ENCODE measurements at regions not wholly inside any gene's neighbourhood (a gene's known extent, or its start where the extent isn't known, plus 50 kb on each side); places are given as distances from the start of the nearest gene placed in this dataset.

DNA sequence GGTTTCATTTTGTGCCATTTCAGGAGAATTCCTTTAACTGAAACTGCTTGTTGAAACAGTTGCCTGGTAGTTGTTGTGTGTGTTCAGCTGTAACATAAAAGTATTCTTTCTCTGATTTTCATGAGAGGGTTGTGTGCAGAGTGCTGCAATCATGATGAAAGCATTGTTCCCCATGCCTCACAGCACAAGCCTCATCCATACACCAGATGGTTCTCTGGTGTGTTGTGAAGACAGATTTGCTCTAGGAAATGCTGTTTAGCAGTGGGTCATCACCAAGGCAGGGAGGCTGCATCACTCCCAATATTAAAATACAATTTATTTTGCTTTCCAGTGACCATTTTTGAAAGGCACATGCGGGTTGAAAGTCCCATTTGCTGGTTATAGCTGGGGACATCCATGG, 404.4 kb downstream of the AACS start:
- no peak overlapping the region for H3K4me3 Mint-ChIP-seq
- no peak overlapping the region for H3K27ac Mint-ChIP-seq
- ATAC-seq (no peak), DNase-seq (ENCODE audit: low spot score in 2 of 2) (no peak)
- H3K4me1 Mint-ChIP-seq = no peaks in the 10 kb centered on the region
- H3K36me3 Mint-ChIP-seq = no peaks in the 10 kb centered on the region
- no peaks in the 10 kb centered on the region for H3K9me3 Mint-ChIP-seq

DNA sequence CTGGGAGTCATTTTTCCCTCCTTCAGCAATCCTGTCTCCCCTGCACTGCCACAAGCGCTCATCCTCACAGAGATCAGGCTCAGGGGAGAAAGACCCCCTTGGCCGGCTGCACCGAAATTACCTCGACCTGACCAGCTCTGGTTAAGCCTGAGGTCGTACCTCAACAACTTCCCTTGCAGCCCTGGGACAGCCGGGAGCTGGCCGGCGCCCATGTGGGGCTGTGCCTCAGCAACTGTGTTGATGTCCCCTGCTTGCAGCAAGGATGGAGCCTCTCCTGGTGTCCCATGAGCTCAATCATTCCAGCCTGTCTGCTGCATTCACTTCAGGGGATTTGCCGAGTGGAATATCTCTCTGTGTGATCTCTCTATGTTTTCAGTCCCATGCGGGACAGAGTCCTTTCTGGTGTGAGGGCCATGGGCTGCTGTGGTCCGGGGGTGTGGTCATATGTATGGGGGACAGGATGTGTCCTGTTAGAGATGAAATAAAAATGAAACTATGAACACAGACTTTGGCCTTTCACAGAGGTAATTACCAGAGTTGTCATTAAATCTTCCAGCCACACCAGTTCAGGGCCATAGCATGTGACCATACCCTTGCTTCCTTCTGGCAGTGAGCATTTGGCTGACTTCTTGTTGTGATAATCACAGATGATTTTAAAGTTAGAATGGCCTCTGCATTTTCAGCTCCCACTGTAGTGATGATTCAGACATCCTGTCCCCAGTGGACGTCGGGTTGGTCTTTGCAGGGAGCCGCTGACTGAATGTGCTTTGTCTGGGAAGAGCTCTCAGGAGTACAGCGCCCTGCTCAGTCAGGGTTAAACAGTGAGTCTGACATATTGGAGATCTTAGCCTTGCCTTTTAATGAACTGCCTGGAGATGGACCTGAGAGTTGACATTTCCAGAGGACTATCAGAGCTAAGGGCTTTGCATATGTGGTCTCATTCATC, 405.9 kb downstream of the AACS start:
- H3K27ac Mint-ChIP-seq = no peak overlapping the region

DNA sequence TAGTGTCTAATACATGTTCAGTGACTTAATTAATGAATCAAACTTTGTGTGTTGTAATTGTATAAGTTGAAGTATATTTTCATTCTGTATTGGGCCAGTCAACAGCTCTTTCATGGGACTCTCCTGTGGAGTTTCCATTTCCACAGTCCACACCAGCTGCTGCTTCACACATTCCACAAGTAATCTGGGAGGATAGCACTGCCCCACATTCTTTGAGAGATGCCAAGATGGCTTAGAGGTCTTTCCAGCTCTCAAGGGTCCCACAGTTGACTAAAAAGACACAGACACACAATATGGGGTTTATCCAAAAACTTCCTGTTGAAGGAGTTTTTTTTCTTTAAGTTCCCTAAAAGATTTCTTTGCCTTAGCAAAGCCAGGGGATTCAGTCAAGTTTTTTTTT, 408.3 kb downstream of the AACS start:
- Mint-ChIP-seq H3K27ac (no peak overlapping the region), H3K9me3 (no peaks in the 10 kb centered on the region), H3K4me1 (no peaks in the 10 kb centered on the region), H3K36me3 (no peaks in the 10 kb centered on the region), H3K4me3 (no peak overlapping the region)
- DNase-seq (ENCODE audit: low spot score in 2 of 2) (no peak), ATAC-seq (no peak)

More for the DNA sequence above, 405.9 kb downstream of the AACS start:
- H3K36me3 Mint-ChIP-seq = no peaks in the 10 kb centered on the region
- H3K4me1 Mint-ChIP-seq = no peaks in the 10 kb centered on the region
- H3K4me3 Mint-ChIP-seq = no peak overlapping the region
- no peak for DNase-seq (ENCODE audit: low spot score in 2 of 2)
- H3K9me3 Mint-ChIP-seq = no peaks in the 10 kb centered on the region
- no peak for ATAC-seq

DNA sequence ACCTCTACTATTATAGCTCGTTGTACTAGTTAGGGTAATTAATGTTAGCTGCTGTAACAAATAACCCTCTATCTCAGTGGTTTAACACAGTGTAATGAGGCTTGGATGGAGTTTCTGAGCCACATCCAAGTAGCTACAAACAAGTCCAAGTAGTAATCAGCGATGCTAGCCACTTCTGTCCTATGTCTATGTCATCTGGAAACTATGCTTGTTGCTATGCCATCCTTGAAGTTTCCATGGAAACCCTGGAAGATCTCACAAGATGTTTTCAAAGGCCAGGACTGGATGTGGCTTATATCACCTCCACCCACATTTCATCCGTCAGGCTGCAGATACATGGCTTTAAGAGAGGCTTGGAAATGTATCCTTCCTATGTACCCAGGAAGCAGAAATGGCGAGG, 422.1 kb downstream of the AACS start:
- H3K4me1 Mint-ChIP-seq = no peaks in the 10 kb centered on the region
- H3K27ac Mint-ChIP-seq = no peak overlapping the region
- no peak overlapping the region for H3K4me3 Mint-ChIP-seq
- H3K9me3 Mint-ChIP-seq = peaks cover 7% of the 10 kb centered on the region
- H3K36me3 Mint-ChIP-seq = no peaks in the 10 kb centered on the region
- ATAC-seq (no peak), DNase-seq (ENCODE audit: low spot score in 2 of 2) (no peak)

DNA sequence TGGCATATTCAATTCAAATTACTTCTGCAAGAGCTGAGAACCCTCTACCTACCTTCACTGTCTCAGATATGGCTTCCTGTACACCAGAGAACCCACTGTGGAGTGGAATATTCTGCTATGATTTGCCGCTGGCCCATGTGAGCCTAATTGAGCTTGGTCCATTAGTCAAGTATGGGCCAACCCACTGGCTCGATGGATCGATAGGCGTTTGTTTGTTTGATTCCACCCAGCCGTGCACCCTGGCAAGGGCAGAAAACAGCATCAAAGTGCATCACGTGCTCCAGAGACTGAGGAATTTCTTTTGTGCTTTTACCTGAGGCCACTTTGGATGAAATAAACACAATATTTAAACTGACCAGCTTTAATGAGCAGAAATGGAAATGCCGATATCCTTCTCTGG, 426.3 kb downstream of the AACS start:
- H3K9me3 Mint-ChIP-seq = peaks cover 11% of the 10 kb centered on the region
- DNase-seq (ENCODE audit: low spot score in 2 of 2) (no peak), ATAC-seq (no peak)
- no peak overlapping the region for H3K27ac Mint-ChIP-seq
- H3K4me1 Mint-ChIP-seq = no peaks in the 10 kb centered on the region
- H3K4me3 Mint-ChIP-seq = no peak overlapping the region
- no peaks in the 10 kb centered on the region for H3K36me3 Mint-ChIP-seq

DNA sequence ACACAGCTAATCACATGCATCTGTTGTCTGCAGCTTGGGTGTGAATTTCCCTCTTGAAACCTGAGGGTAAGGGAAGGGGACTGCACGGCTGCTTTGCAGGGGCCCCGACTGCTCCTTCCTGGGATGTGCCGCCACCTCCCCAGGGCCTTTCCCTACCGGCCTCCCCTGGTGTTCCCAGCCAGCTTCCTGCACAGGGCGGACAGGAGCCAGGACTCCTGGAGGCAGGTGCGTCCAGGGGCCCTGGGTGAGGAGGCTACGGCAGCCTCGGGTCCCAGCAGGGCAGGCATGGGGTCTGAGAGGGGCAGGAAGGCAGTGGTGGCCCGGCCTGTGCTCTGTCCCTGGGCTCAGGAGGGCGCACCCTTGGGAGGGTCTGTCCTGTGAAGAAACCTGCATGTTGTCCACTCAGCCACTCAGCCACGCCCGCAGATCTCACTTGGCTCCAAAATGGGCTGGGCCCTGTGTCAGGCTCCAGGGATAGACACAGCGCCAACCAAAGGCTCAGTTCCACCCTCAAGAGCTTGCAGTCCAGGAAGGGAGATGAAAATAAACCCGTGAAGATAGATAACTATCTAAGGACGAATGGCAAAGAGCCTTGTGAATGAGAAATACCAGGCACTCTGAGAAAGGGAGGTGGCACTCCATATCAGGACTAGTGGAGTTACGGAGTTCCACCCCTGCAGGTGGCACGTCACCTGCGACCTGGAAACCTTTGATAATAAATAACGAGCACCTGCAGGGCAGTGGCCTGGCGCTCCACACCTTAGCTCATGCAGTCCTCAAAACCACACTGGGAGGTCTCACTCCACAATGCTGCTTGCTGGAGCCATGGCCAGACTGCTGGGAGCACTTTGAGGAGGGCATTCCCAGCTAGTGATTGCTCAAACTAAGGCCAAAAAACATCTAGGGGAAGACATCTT, 427.4 kb downstream of the AACS start:
- no peak overlapping the region for H3K27ac Mint-ChIP-seq
- H3K4me3 Mint-ChIP-seq = no peak overlapping the region
- H3K4me1 Mint-ChIP-seq = no peaks in the 10 kb centered on the region
- ATAC-seq (no peak), DNase-seq (ENCODE audit: low spot score in 2 of 2) (no peak)
- no peaks in the 10 kb centered on the region for H3K36me3 Mint-ChIP-seq
- peaks cover 8% of the 10 kb centered on the region for H3K9me3 Mint-ChIP-seq

DNA sequence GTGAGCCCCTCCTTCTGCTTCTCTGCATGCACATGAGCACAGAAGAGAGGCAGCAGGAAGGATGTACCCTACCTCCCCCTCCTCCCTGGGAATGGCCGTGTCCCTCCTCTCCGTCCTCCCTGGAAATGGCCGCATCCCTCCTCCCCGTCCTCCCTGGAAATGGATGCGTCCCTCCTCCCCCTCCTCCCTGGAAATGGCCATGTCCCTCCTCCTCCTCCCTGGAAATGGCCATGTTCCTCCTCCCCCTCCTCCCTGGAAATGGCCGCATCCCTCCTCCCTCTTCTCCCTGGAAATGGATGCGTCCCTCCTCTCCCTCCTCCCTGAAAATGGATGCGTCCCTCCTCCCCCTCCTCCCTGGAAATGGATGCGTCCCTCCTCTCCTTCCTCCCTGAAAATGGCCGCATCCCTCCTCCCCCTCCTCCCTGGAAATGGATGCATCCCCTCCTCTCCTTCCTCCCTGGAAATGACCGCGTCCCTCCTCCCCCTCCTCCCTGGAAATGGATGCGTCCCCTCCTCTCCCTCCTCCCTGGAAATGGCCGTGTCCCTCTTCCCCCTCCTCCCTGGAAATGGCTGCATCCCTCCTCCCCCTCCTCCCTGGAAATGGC, 428.6 kb downstream of the AACS start:
- H3K4me1 Mint-ChIP-seq = no peaks in the 10 kb centered on the region
- no peak overlapping the region for H3K4me3 Mint-ChIP-seq
- ATAC-seq (no peak), DNase-seq (ENCODE audit: low spot score in 2 of 2) (no peak)
- H3K9me3 Mint-ChIP-seq = peaks cover 4% of the 10 kb centered on the region
- no peak overlapping the region for H3K27ac Mint-ChIP-seq
- H3K36me3 Mint-ChIP-seq = no peaks in the 10 kb centered on the region

DNA sequence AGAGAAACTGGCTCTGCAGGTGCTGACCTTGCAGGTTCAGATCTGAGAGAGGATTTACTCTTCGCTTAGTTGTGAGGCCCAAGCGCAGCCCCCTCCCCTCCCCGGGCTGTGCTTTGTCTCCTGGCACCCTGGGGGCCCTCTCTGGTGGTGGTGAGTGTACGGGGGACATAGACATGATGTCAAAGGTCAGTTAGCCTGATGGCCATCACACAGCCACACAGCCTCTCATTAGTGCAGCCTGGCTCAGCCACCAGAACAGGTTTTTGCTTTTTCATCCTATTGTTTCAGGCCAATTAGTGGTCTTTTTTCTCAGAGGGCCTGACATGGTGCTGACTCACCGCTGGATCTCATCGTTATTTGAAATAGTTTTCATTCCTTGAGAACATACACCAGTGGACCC, 437.9 kb downstream of the AACS start:
- DNase-seq (ENCODE audit: low spot score in 2 of 2) = no peak
- Mint-ChIP-seq H3K27ac (no peak overlapping the region), H3K4me1 (no peaks in the 10 kb centered on the region), H3K4me3 (no peak overlapping the region), H3K36me3 (no peaks in the 10 kb centered on the region), H3K9me3 (no peaks in the 10 kb centered on the region)
- no peak for ATAC-seq

DNA sequence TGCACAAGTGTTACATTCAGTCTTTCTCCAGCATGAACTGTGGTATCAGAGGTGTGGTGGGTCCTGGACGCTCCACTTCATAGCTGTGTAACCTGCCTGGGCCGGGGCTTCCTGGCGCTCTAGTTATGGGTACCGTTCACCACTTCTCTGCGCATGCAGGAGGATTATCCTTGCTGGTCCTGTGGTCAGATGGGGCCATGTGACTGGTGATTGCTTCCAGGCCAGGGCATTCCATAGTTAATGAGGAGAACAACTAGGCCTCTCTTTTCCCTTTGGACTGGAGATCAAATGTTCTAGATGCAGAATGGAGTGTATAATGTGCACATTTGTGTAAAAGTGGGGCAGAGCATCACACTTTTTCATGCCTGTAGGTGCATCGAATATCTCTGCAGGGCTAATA, 444.0 kb downstream of the AACS start:
- Mint-ChIP-seq H3K36me3 (no peaks in the 10 kb centered on the region), H3K27ac (no peak overlapping the region), H3K9me3 (no peaks in the 10 kb centered on the region), H3K4me1 (no peaks in the 10 kb centered on the region), H3K4me3 (no peak overlapping the region)
- DNase-seq (ENCODE audit: low spot score in 2 of 2) (no peak), ATAC-seq (no peak)

DNA sequence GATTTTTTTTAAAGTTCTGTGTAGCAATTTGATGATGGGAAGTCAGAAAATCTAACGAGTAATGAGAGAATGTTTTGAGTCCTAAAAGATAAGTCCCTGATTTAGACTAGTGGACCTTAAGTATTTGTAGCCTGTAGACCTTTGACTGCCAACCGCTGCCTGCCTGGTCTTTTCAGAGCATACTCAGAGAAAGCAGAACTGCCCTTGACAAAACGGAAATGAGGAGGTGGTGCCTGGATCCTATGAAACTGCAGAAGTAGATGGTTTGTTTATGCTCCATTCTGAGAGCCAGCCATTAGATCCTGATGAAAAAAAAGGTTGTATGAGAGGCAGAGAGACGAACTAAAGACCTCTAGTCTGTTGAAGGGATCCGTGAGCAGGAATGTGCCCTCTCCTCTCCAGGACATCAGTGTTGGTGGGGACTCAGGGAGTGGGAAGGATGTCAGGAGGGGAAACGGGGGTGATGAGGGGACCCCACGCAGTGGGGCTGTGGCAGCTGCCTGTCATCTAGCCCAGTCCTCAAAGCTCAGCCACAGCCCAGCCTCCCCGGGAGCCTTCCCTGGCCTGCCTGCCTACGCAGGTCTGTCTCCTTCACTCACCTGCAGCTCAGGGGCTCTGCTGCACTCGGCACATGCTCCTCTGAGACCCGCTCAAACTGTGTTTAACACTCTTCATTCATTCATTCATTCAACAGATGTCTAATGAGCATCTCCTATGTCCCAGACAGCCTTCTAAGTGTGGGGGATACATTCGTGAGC, 447.5 kb downstream of the AACS start:
- Mint-ChIP-seq H3K4me1 (no peaks in the 10 kb centered on the region), H3K9me3 (no peaks in the 10 kb centered on the region), H3K36me3 (no peaks in the 10 kb centered on the region), H3K27ac (no peak overlapping the region), H3K4me3 (no peak overlapping the region)
- DNase-seq (ENCODE audit: low spot score in 2 of 2) (no peak), ATAC-seq (peak; percentile 34)

DNA sequence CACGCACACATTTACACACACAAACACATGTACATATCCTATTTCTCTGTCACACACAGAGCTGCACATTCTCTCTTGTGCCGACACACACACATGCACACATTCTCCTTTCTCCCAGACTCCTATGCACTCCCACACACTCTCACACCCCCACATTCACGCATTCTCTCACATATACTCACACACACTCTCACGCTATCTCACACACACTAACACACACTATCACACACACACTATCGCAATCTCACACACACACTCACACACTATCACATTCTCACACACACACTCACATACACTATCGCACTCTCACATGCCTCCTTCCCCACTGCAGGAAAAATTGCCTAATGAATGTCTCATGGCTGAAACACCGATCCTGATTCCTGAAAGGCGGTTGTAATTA, 450.7 kb downstream of the AACS start:
- no peak for DNase-seq (ENCODE audit: low spot score in 2 of 2)
- no peaks in the 10 kb centered on the region for H3K4me1 Mint-ChIP-seq
- no peak overlapping the region for H3K27ac Mint-ChIP-seq
- H3K9me3 Mint-ChIP-seq = no peaks in the 10 kb centered on the region
- H3K4me3 Mint-ChIP-seq = no peak overlapping the region
- no peaks in the 10 kb centered on the region for H3K36me3 Mint-ChIP-seq
- no peak for ATAC-seq

DNA sequence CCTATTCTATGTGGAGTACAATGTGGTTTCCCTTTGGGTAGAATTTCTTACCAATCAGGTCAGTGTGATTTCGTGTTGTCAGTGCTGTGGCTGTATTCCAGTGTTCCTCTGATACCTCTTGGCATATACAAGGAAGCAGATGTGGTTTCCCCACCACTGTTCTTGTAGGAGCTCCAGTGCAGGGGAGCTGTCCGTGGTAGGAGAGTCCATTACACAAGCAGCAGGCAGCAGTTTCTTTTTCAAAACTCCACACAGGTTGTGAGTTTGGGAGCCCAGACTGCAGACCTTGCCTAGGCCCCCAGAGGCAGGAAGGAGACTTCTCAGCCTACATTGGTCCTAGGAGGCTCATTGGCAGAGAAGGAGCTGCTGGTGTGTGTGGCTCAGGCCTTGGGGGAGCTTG, 452.8 kb downstream of the AACS start:
- Mint-ChIP-seq H3K36me3 (no peaks in the 10 kb centered on the region), H3K27ac (no peak overlapping the region), H3K9me3 (peaks cover 3% of the 10 kb centered on the region), H3K4me1 (no peaks in the 10 kb centered on the region), H3K4me3 (no peak overlapping the region)
- no peak for ATAC-seq
- DNase-seq (ENCODE audit: low spot score in 2 of 2) = no peak

DNA sequence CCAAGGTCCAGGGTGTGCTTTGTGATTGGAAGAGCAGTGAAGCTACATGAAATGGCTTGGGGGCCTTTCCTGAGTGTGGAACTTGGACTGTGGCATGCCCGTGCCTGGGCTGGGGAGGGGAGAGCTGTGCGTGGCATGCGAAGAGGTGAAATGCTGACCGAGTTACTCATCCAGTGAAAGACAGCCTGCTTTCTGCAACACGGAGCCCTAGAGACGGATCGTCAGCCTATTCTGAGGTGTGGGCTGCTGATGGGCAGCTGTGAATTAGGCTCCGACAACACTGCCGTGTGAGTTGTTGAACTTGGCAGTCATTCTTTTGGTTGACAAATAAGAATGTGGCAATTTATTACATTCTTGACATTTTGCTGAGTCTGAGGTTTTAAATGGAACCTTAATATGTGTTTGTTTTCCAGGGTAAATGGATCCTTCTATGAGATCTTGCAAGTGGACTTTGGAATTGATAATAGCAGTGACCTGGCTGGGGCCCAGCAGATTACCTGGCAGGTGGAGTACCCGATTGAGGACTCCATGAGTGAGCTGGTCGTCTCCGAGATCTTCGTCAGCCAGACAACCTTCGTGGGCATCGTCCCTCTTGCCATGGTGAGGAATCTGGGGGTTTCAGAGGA, 453.9 kb downstream of the AACS start:
- no peak overlapping the region for H3K27ac Mint-ChIP-seq
- ATAC-seq (no peak), DNase-seq (ENCODE audit: low spot score in 2 of 2) (no peak)
- H3K9me3 Mint-ChIP-seq = peaks cover 13% of the 10 kb centered on the region
- H3K4me1 Mint-ChIP-seq = no peaks in the 10 kb centered on the region
- no peak overlapping the region for H3K4me3 Mint-ChIP-seq
- H3K36me3 Mint-ChIP-seq = no peaks in the 10 kb centered on the region

DNA sequence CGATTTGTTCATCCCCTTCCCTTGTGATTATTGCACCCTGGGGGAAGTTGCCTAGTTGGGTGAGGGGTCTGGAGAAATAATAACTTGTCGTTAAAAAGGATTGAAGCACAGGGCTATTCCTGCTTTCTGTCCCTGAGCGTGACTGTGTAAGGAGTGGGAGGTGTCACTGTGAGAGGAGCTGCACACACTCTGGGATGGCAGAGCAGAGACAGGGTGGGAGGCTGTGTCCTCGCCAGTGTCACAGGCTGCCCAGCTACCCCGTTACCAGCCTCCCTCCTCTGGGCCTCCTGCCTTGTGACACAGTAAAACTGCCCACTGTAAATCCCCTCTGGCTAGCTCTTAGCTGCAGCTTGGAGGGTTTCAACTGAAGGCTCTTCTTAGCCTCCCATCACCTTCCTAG, 460.6 kb downstream of the AACS start:
- H3K4me1 Mint-ChIP-seq = no peaks in the 10 kb centered on the region
- H3K4me3 Mint-ChIP-seq = no peak overlapping the region
- no peaks in the 10 kb centered on the region for H3K36me3 Mint-ChIP-seq
- DNase-seq (ENCODE audit: low spot score in 2 of 2) (no peak), ATAC-seq (peak; percentile 38)
- no peak overlapping the region for H3K27ac Mint-ChIP-seq
- peaks cover 13% of the 10 kb centered on the region for H3K9me3 Mint-ChIP-seq

Measured in stimulated activated effector memory CD8-positive, alpha-beta T cell treated with anti-CD3 and anti-CD28 coated beads, Interleukin-12 subunit alpha, Interleukin-12 subunit beta, amount 100 ng/mL, for 72 hours (primary cell).